HL-60 (cell line): ENCODE measurements at regions not wholly inside any gene's neighbourhood (a gene's known extent, or its start where the extent isn't known, plus 50 kb on each side); places are given as distances from the start of the nearest gene placed in this dataset.
"Not testable (repeated sequence)": the region's sequence is repeated elsewhere in the genome, so short reads cannot be mapped to it uniquely, and the experiment has no call there.

Experiments
- CTCF ChIP-seq: IDR thresholded peaks from one replicate; pipeline ENCODE4 v1.5.1; 2011; ENCODE audit warnings: low read length, control low read depth, inconsistent platforms; ENCODE audit not compliant: insufficient read depth
- GABPA ChIP-seq: IDR thresholded peaks from 2 replicates; pipeline ENCODE4 v1.6.1; 2012; ENCODE audit warnings: low read depth

- not testable (repeated sequence) for TF ChIP-seq CTCF, GABPA
These were observed 82.8 kb upstream of the TANC1 start for GRCh38 chr2:158885679-158886050.
